T47D (cell line): ENCODE measurements at regions not wholly inside any gene's neighbourhood (a gene's known extent, or its start where the extent isn't known, plus 50 kb on each side); places are given as distances from the start of the nearest gene placed in this dataset.
"Not testable (repeated sequence)": the region's sequence is repeated elsewhere in the genome, so short reads cannot be mapped to it uniquely, and the experiment has no call there.

Experiments used
- DNase-seq, 2 experiments: peaks; one replicate each; pipeline versions ENCODE4 v3.0.0 to v3.0.0-alpha.2; 2011 to 2012; ENCODE audit warnings: low read depth in 1 of 2, low spot score in 1 of 2
- in situ Hi-C: cut with HindIII; loops from 2 replicates; pipeline ENCODE4 v1.10.0; 2016; ENCODE audit warnings: low sequenced_read_pairs, low pct_unique_long_range_greater_than_20kb

- in situ Hi-C loops, DNase-seq: not testable (repeated sequence)
These were observed 61.0 kb downstream of the SPDYE17 start for GRCh38 chr7:76971201-76971600.

- in situ Hi-C loops, DNase-seq: not testable (repeated sequence)
These were observed 62.3 kb downstream of the SPDYE17 start for GRCh38 chr7:76969892-76970291.

GRCh38 chr7:76965731-76966548 is 66.2 kb downstream of the SPDYE17 start:
- DNase-seq, in situ Hi-C loops: not testable (repeated sequence)

- in situ Hi-C loops, DNase-seq: not testable (repeated sequence)
These were observed 68.1 kb downstream of the SPDYE17 start for GRCh38 chr7:76964050-76964449.

GRCh38 chr7:76963061-76963460 is 69.1 kb downstream of the SPDYE17 start:
- DNase-seq, in situ Hi-C loops: not testable (repeated sequence)

- DNase-seq, in situ Hi-C loops: not testable (repeated sequence)
These were observed 71.7 kb downstream of the SPDYE17 start for GRCh38 chr7:76960400-76960986.

GRCh38 chr7:76959573-76960399 is 72.4 kb downstream of the SPDYE17 start:
- DNase-seq, in situ Hi-C loops: not testable (repeated sequence)

- DNase-seq, in situ Hi-C loops: not testable (repeated sequence)
These were observed 75.6 kb downstream of the SPDYE17 start for GRCh38 chr7:76956531-76956930.

GRCh38 chr7:76955124-76955523 is 77.0 kb downstream of the SPDYE17 start:
- DNase-seq, in situ Hi-C loops: not testable (repeated sequence)

GRCh38 chr7:76944603-76945002 is 87.6 kb downstream of the SPDYE17 start:
- in situ Hi-C loops, DNase-seq: not testable (repeated sequence)

GRCh38 chr7:76941809-76942765 is 90.1 kb downstream of the SPDYE17 start:
- in situ Hi-C loops, DNase-seq: not testable (repeated sequence)

- DNase-seq, in situ Hi-C loops: not testable (repeated sequence)
These were observed 94.4 kb downstream of the SPDYE17 start for GRCh38 chr7:76937781-76938180.

GRCh38 chr7:76937330-76937729 is 94.8 kb downstream of the SPDYE17 start:
- DNase-seq, in situ Hi-C loops: not testable (repeated sequence)

- in situ Hi-C loops, DNase-seq: not testable (repeated sequence)
These were observed 95.8 kb downstream of the SPDYE17 start for GRCh38 chr7:76936346-76936745.

GRCh38 chr7:76934711-76935110 is 97.5 kb downstream of the SPDYE17 start:
- in situ Hi-C loops, DNase-seq: not testable (repeated sequence)

- DNase-seq, in situ Hi-C loops: not testable (repeated sequence)
These were observed 99.2 kb downstream of the SPDYE17 start for GRCh38 chr7:76932957-76933356.

GRCh38 chr7:76931441-76931840 is 100.7 kb downstream of the SPDYE17 start:
- in situ Hi-C loops, DNase-seq: not testable (repeated sequence)
